ENCODE measurements at regions not wholly inside any gene's neighbourhood (a gene's known extent, or its start where the extent isn't known, plus 50 kb on each side); places are given as distances from the start of the nearest gene placed in this dataset.
"Not testable (repeated sequence)": the region's sequence is repeated elsewhere in the genome, so short reads cannot be mapped to it uniquely, and the experiment has no call there.

- no peak for ATAC-seq
These were observed 109.0 kb upstream of the MAMLD1 start for GRCh38 chrX:150253959-150254620.

GRCh38 chrX:150254909-150255308, 108.2 kb upstream of the MAMLD1 start:
- no peak for ATAC-seq

GRCh38 chrX:150255441-150256296, 107.4 kb upstream of the MAMLD1 start:
- ATAC-seq = no peak

- no peak for ATAC-seq
These were observed 106.8 kb upstream of the MAMLD1 start for GRCh38 chrX:150256297-150256650.

- ATAC-seq = no peak
These were observed 105.6 kb upstream of the MAMLD1 start for GRCh38 chrX:150257353-150258175.

GRCh38 chrX:150258176-150258425, 105.0 kb upstream of the MAMLD1 start:
- ATAC-seq = no peak

- no peak for ATAC-seq
These were observed 104.4 kb upstream of the MAMLD1 start for GRCh38 chrX:150258463-150259430.

- no peak for ATAC-seq
These were observed 100.7 kb upstream of the MAMLD1 start for GRCh38 chrX:150262456-150262855.

GRCh38 chrX:150268839-150269355, 94.2 kb upstream of the MAMLD1 start:
- no peak for ATAC-seq

- no peak for ATAC-seq
These were observed 93.4 kb upstream of the MAMLD1 start for GRCh38 chrX:150269605-150270254.

GRCh38 chrX:150270622-150271021, 92.5 kb upstream of the MAMLD1 start:
- ATAC-seq = no peak

- ATAC-seq = not testable (repeated sequence)
These were observed 89.4 kb upstream of the MAMLD1 start for GRCh38 chrX:150273575-150274294.

GRCh38 chrX:150282953-150283352, 80.2 kb upstream of the MAMLD1 start:
- ATAC-seq = no peak

GRCh38 chrX:150291014-150291413, 72.1 kb upstream of the MAMLD1 start:
- ATAC-seq = no peak

- no peak for ATAC-seq
These were observed 69.7 kb upstream of the MAMLD1 start for GRCh38 chrX:150293311-150294013.

- ATAC-seq = no peak
These were observed 64.1 kb upstream of the MAMLD1 start for GRCh38 chrX:150298841-150299551.

- ATAC-seq = no peak
These were observed 63.5 kb upstream of the MAMLD1 start for GRCh38 chrX:150299579-150299978.

GRCh38 chrX:150303386-150304097, 59.6 kb upstream of the MAMLD1 start:
- ATAC-seq = no peak

- no peak for ATAC-seq
These were observed 57.1 kb upstream of the MAMLD1 start for GRCh38 chrX:150306002-150306401.
